Neutrophil (primary cell): ENCODE measurements at regions not wholly inside any gene's neighbourhood (a gene's known extent, or its start where the extent isn't known, plus 50 kb on each side); places are given as distances from the start of the nearest gene placed in this dataset.

Experiments
- H3K27ac ChIP-seq: fragments of 200-600 bp; sonication (generic); 2 replicates; pipeline ENCODE4 v1.5.1; 2016; ENCODE audit warnings: mild to moderate bottlenecking, moderate library complexity
- H3K27me3 ChIP-seq: fragments of 200-600 bp; sonication (generic); 2 replicates; pipeline ENCODE4 v1.6.0; 2016; ENCODE audit warnings: mild to moderate bottlenecking
- H3K36me3 ChIP-seq: fragments of 200-600 bp; sonication (generic); 2 replicates; pipeline ENCODE4 v1.5.1; 2017
- H3K4me1 ChIP-seq, 2 experiments: fragments of 200-600 bp in 1 of 2; sonication (generic) in 1 of 2; 1 replicate in 1 of 2; 2 replicates in 1 of 2; pipeline versions ENCODE4 v1.5.1 to v1.6.1; 2013 to 2016; ENCODE audit warnings: low read depth in 1 of 2, low read length in 1 of 2, mild to moderate bottlenecking in 1 of 2, moderate library complexity in 1 of 2; ENCODE audit not compliant: control insufficient read depth in 1 of 2, insufficient read depth in 1 of 2
- H3K4me3 ChIP-seq, 2 experiments: fragments of 200-600 bp in 1 of 2; sonication (generic) in 1 of 2; 1 replicate in 1 of 2; 2 replicates in 1 of 2; pipeline ENCODE4 v1.5.1; 2013 to 2016; ENCODE audit warnings: low read depth in 1 of 2, low read length in 1 of 2, mild to moderate bottlenecking in 1 of 2, moderate library complexity in 1 of 2
- H3K9me3 ChIP-seq: fragments of 200-600 bp; sonication (generic); 2 replicates; pipeline ENCODE4 v1.5.1; 2016
- CTCF ChIP-seq: fragments of 200-600 bp; sonication (generic); IDR thresholded peaks from 2 replicates; pipeline ENCODE4 v1.5.1; 2016; ENCODE audit warnings: antibody characterized with exemption

- TF ChIP-seq CTCF, result no peak
- Histone ChIP-seq H3K27me3 (peaks cover 4% of the 10 kb centered on the region), H3K4me3 (no peak overlapping the region), H3K27ac (no peak overlapping the region), H3K9me3 (no peaks in the 10 kb centered on the region), H3K4me1 (no peaks in the 10 kb centered on the region), H3K36me3 (no peaks in the 10 kb centered on the region)
Measured at GRCh38 chr20:57851025-57851682, 141.3 kb upstream of the PMEPA1 start.

GRCh38 chr20:57849521-57850215 is 139.9 kb upstream of the PMEPA1 start:
- H3K4me3 ChIP-seq, result no peak overlapping the region
- H3K4me1 ChIP-seq, result no peaks in the 10 kb centered on the region
- no peak overlapping the region for H3K27ac ChIP-seq
- H3K9me3 ChIP-seq, result no peaks in the 10 kb centered on the region
- TF ChIP-seq CTCF, result no peak
- no peaks in the 10 kb centered on the region for H3K36me3 ChIP-seq
- H3K27me3 ChIP-seq, result peaks cover 4% of the 10 kb centered on the region

- Histone ChIP-seq H3K36me3 (no peaks in the 10 kb centered on the region), H3K27me3 (peaks cover 4% of the 10 kb centered on the region), H3K27ac (no peak overlapping the region), H3K9me3 (no peaks in the 10 kb centered on the region), H3K4me3 (no peak overlapping the region), H3K4me1 (no peaks in the 10 kb centered on the region)
- TF ChIP-seq CTCF, result no peak
Measured at GRCh38 chr20:57849121-57849520, 139.3 kb upstream of the PMEPA1 start.

GRCh38 chr20:57848282-57848681 is 138.5 kb upstream of the PMEPA1 start:
- peaks cover 4% of the 10 kb centered on the region for H3K27me3 ChIP-seq
- H3K27ac ChIP-seq, result no peak overlapping the region
- H3K9me3 ChIP-seq, result no peaks in the 10 kb centered on the region
- TF ChIP-seq CTCF, result no peak
- no peaks in the 10 kb centered on the region for H3K4me1 ChIP-seq
- no peaks in the 10 kb centered on the region for H3K36me3 ChIP-seq
- no peak overlapping the region for H3K4me3 ChIP-seq

GRCh38 chr20:57847104-57847503 is 137.3 kb upstream of the PMEPA1 start:
- Histone ChIP-seq H3K4me1 (no peaks in the 10 kb centered on the region), H3K36me3 (no peaks in the 10 kb centered on the region), H3K27me3 (peaks cover 4% of the 10 kb centered on the region), H3K9me3 (no peaks in the 10 kb centered on the region), H3K27ac (no peak overlapping the region), H3K4me3 (no peak overlapping the region)
- no peak for TF ChIP-seq CTCF
